ENCODE measurements at regions not wholly inside any gene's neighbourhood (a gene's known extent, or its start where the extent isn't known, plus 50 kb on each side); places are given as distances from the start of the nearest gene placed in this dataset.

DNA sequence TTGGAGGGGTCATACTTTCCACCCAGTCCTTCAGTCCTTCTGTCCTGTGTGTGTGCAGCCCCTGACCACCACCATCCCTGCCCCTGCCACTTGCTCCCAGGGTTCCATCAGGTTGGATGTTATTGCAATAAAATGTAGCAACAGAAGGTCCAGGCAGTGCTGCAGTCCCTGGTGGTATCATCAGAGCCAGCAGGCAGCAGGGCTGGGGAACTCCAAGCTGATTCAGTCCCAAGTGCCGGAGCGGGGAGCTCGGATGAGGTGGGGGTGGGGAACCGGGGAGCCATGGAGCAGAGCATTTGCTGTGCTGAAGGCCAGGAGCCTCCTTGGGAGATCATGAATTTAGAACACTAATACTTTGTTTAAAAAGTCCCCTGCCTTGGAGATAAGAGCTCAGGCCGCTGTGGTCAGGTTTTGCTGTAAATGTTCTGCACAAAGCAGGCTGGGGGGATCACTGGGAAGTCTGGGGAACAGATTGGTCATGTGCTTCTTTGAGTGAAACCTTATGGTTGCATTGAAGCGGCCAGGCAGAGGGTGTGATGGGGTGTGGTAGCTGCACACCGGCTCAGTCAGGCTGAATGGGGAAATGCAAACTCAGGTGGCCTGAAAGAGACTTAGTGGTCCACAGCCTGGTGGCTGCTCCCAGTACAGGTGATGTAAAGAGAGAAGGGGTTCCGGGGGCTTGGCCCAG lies 225.9 kb downstream of the SEC14L1 start:
- peak; percentile 77 for FAIRE-seq

DNA sequence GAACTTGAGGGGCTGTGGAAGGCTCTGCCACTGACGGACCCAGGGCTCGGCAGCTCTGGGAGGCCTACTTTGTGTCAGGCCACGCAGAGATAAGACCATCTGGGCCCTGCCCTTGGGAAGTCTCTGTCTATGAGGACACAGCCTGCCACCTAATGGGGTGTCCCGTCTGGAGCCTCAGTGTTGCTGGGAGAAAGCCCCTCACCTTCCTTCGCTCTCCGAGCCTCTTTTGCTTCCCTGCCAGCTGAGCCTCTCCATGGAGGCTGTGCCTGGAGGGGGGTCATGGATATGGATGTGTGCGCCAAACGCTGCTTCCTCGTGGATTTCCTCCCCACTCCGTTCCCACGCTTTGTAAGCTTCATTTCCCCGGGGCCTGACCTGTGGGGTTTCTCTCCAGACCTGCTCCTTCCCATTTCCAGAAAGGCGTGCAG lies 228.8 kb downstream of the SEC14L1 start:
- DNase-seq (ENCODE audit: insufficient read length, low spot score) (no peak), FAIRE-seq (no peak)
- TF ChIP-seq POLR2A (IDR thresholded peaks at IDR 0.05; ENCODE audit: low read depth, low read length) (no peak), POLR2AphosphoS5 (IDR thresholded peaks at IDR 0.05; ENCODE audit: low read depth, low read length) (no peak), PAX5 (IDR thresholded peaks at IDR 0.05; ENCODE audit: insufficient read depth, low read length, severe bottlenecking) (no peak), POU2F2 (IDR thresholded peaks at IDR 0.05; ENCODE audit: low read depth, low read length) (no peak), SPI1 (IDR thresholded peaks at IDR 0.05; ENCODE audit: low read depth, low read length) (no peak), TAF1 (IDR thresholded peaks at IDR 0.05; ENCODE audit: low read depth, low read length) (no peak)

More for the DNA sequence above, 225.9 kb downstream of the SEC14L1 start:
- TF ChIP-seq POLR2A (IDR thresholded peaks at IDR 0.05; ENCODE audit: low read depth, low read length) = no peak
- TF ChIP-seq TAF1 (IDR thresholded peaks at IDR 0.05; ENCODE audit: low read depth, low read length) = no peak
- TF ChIP-seq PAX5 (IDR thresholded peaks at IDR 0.05; ENCODE audit: insufficient read depth, low read length, severe bottlenecking) = no peak
- TF ChIP-seq SPI1 (IDR thresholded peaks at IDR 0.05; ENCODE audit: low read depth, low read length) = peak; percentile 34; the same call in 1 of the 2 replicates
- TF ChIP-seq POLR2AphosphoS5 (IDR thresholded peaks at IDR 0.05; ENCODE audit: low read depth, low read length) = no peak
- TF ChIP-seq POU2F2 (IDR thresholded peaks at IDR 0.05; ENCODE audit: low read depth, low read length) = no peak
- no peak for DNase-seq (ENCODE audit: insufficient read length, low spot score)

DNA sequence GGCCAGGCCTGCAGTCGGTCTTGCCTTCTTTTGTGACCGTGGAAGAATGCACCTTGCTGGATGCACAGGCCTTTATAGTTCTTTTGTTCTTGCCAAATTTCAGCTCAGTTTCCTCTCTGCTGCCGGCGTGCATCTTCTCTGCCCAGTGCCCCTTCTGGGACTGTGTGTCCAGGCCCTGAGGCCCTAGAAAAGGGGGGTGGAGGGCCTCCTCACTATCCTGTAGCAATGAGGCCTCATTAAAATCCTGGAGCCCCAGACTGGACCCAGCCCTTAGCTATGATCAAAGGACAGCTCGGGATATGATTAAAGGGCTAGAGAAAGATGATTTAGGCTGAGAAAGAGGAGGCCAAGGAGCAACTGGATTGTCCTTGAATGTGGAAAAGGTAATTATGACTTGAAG lies 229.8 kb downstream of the SEC14L1 start:
- FAIRE-seq (no peak), DNase-seq (ENCODE audit: insufficient read length, low spot score) (no peak)
- TF ChIP-seq PAX5 (IDR thresholded peaks at IDR 0.05; ENCODE audit: insufficient read depth, low read length, severe bottlenecking) = no peak
- no peak for TF ChIP-seq POLR2AphosphoS5 (IDR thresholded peaks at IDR 0.05; ENCODE audit: low read depth, low read length)

- DNase-seq (ENCODE audit: insufficient read length, low spot score) (no peak), FAIRE-seq (peak; percentile 87)
- TF ChIP-seq SPI1 (IDR thresholded peaks at IDR 0.05; ENCODE audit: low read depth, low read length) = no peak
- TF ChIP-seq POLR2AphosphoS5 (IDR thresholded peaks at IDR 0.05; ENCODE audit: low read depth, low read length) = no peak
- TF ChIP-seq PAX5 (IDR thresholded peaks at IDR 0.05; ENCODE audit: insufficient read depth, low read length, severe bottlenecking) = no peak
- TF ChIP-seq POU2F2 (IDR thresholded peaks at IDR 0.05; ENCODE audit: low read depth, low read length) = no peak
- no peak for TF ChIP-seq POLR2A (IDR thresholded peaks at IDR 0.05; ENCODE audit: low read depth, low read length)
- TF ChIP-seq TAF1 (IDR thresholded peaks at IDR 0.05; ENCODE audit: low read depth, low read length) = no peak
Observed at GRCh38 chr17:77371117-77371887, 230.5 kb downstream of the SEC14L1 start.

DNA sequence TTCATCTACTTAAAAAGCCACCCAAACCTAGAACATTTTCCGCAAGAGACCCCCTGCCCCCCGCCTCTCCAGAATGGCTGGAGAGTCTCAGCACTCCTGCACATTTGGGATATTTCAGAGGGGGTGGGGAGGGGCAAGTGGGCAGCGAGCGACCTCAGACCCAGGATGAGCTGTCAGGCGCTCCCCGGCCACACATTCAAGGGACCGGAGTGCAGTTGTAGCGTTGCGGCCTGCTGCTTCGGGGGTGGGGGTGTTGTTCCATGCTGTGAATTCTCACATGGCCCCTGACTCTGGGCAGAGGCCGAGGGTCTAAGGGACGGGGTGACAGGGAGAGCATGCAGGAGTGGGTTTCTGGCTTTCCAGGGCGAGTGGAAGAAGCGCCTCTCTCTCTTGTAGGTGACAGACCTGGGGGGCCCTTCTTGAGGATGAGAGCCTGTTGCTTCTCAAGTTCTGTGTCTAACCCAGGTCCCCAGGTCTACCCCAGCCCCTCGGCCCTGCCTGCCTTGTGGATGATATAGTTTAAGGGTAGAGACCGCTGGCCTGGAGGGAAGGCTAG lies 231.2 kb downstream of the SEC14L1 start:
- DNase-seq (ENCODE audit: insufficient read length, low spot score) (no peak), FAIRE-seq (no peak)
- TF ChIP-seq POU2F2 (IDR thresholded peaks at IDR 0.05; ENCODE audit: low read depth, low read length) = no peak
- no peak for TF ChIP-seq TAF1 (IDR thresholded peaks at IDR 0.05; ENCODE audit: low read depth, low read length)
- TF ChIP-seq PAX5 (IDR thresholded peaks at IDR 0.05; ENCODE audit: insufficient read depth, low read length, severe bottlenecking) = no peak
- no peak for TF ChIP-seq POLR2A (IDR thresholded peaks at IDR 0.05; ENCODE audit: low read depth, low read length)
- TF ChIP-seq POLR2AphosphoS5 (IDR thresholded peaks at IDR 0.05; ENCODE audit: low read depth, low read length) = no peak
- TF ChIP-seq SPI1 (IDR thresholded peaks at IDR 0.05; ENCODE audit: low read depth, low read length) = no peak

- FAIRE-seq (peak; percentile 82), DNase-seq (ENCODE audit: insufficient read length, low spot score) (peak; percentile 79)
- TF ChIP-seq POLR2AphosphoS5 (IDR thresholded peaks at IDR 0.05; ENCODE audit: low read depth, low read length) (no peak), PAX5 (IDR thresholded peaks at IDR 0.05; ENCODE audit: insufficient read depth, low read length, severe bottlenecking) (no peak), POLR2A (IDR thresholded peaks at IDR 0.05; ENCODE audit: low read depth, low read length) (no peak), TAF1 (IDR thresholded peaks at IDR 0.05; ENCODE audit: low read depth, low read length) (no peak), POU2F2 (IDR thresholded peaks at IDR 0.05; ENCODE audit: low read depth, low read length) (no peak), SPI1 (IDR thresholded peaks at IDR 0.05; ENCODE audit: low read depth, low read length) (no peak)
Observed at GRCh38 chr17:77372444-77373298, 231.9 kb downstream of the SEC14L1 start.

- DNase-seq (ENCODE audit: insufficient read length, low spot score) (no peak), FAIRE-seq (peak; percentile 47)
- no peak for TF ChIP-seq POLR2A (IDR thresholded peaks at IDR 0.05; ENCODE audit: low read depth, low read length)
- TF ChIP-seq POU2F2 (IDR thresholded peaks at IDR 0.05; ENCODE audit: low read depth, low read length) = no peak
- no peak for TF ChIP-seq POLR2AphosphoS5 (IDR thresholded peaks at IDR 0.05; ENCODE audit: low read depth, low read length)
- TF ChIP-seq PAX5 (IDR thresholded peaks at IDR 0.05; ENCODE audit: insufficient read depth, low read length, severe bottlenecking) = no peak
- no peak for TF ChIP-seq TAF1 (IDR thresholded peaks at IDR 0.05; ENCODE audit: low read depth, low read length)
- no peak for TF ChIP-seq SPI1 (IDR thresholded peaks at IDR 0.05; ENCODE audit: low read depth, low read length)
Observed at GRCh38 chr17:77373299-77374169, 232.8 kb downstream of the SEC14L1 start.
